ENCODE measurements at regions not wholly inside any gene's neighbourhood (a gene's known extent, or its start where the extent isn't known, plus 50 kb on each side); places are given as distances from the start of the nearest gene placed in this dataset.
A peak's percentile ranks its signal among the peaks of the same experiment; 100 is the strongest.

- TF ChIP-seq, protein P1, sequence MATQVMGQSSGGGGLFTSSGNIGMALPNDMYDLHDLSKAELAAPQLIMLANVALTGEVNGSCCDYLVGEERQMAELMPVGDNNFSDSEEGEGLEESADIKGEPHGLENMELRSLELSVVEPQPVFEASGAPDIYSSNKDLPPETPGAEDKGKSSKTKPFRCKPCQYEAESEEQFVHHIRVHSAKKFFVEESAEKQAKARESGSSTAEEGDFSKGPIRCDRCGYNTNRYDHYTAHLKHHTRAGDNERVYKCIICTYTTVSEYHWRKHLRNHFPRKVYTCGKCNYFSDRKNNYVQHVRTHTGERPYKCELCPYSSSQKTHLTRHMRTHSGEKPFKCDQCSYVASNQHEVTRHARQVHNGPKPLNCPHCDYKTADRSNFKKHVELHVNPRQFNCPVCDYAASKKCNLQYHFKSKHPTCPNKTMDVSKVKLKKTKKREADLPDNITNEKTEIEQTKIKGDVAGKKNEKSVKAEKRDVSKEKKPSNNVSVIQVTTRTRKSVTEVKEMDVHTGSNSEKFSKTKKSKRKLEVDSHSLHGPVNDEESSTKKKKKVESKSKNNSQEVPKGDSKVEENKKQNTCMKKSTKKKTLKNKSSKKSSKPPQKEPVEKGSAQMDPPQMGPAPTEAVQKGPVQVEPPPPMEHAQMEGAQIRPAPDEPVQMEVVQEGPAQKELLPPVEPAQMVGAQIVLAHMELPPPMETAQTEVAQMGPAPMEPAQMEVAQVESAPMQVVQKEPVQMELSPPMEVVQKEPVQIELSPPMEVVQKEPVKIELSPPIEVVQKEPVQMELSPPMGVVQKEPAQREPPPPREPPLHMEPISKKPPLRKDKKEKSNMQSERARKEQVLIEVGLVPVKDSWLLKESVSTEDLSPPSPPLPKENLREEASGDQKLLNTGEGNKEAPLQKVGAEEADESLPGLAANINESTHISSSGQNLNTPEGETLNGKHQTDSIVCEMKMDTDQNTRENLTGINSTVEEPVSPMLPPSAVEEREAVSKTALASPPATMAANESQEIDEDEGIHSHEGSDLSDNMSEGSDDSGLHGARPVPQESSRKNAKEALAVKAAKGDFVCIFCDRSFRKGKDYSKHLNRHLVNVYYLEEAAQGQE (IDR thresholded peaks at IDR 0.05; ENCODE audit: unreplicated experiment) = no peak
- TF ChIP-seq CREB1 (CRISPR knock-in tag; IDR thresholded peaks at IDR 0.05; ENCODE audit: low read depth) = no peak
- no peak for TF ChIP-seq NANOG (IDR thresholded peaks at IDR 0.05; ENCODE audit: borderline replicate concordance)
These were observed 301.7 kb upstream of the SPRY2 start (continued) for GRCh38 chr13:80642641-80643040.

DNA sequence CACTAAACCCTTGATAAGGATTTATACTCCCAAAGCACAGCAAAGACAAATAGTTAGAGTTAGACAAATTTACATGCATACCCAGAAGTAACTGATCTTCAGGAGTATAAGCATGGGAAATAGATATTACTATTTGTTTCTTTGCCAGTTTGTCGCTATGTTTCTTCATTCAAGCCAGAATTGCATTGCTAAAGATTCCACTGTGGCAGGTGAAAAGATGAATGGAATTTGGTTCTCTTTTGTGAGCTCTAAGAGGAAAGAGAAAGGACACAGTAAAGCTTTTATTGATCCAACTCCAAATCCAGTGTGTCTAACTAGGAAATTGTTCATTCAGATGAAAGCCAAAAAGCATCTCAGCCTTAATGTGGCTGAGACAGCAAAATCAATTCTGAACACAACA is 292.3 kb upstream of the SPRY2 start:
- peak; percentile 6 for DNase-seq (ENCODE audit: low spot score)
- Histone ChIP-seq H2AFZ (no peak overlapping the region), H3K27ac (ENCODE audit: low read depth) (no peak overlapping the region), H3K27me3 (ENCODE audit: insufficient read depth) (no peaks in the 10 kb centered on the region), H3K4me3 (no peak overlapping the region), H3K9me2 (ENCODE audit: insufficient read depth) (no peaks in the 10 kb centered on the region), H4K20me1 (replicated peaks; ENCODE audit: insufficient read depth) (no peaks in the 10 kb centered on the region), H3F3A (replicated peaks; ENCODE audit: low read depth) (no peaks in the 10 kb centered on the region), H3K79me2 (replicated peaks; ENCODE audit: insufficient read depth) (no peaks in the 10 kb centered on the region), H3K36me3 (ENCODE audit: insufficient read depth) (no peaks in the 10 kb centered on the region), H3K4me1 (ENCODE audit: insufficient read depth) (no peaks in the 10 kb centered on the region), H3K4me2 (no peak overlapping the region)
- Mint-ChIP-seq H3K36me3 (ENCODE audit: low read depth) (no peaks in the 10 kb centered on the region), H3K27me3 (ENCODE audit: insufficient read depth, low read depth, poor library complexity) (no peaks in the 10 kb centered on the region), H3K4me3 (no peak overlapping the region), H3K4me1 (no peaks in the 10 kb centered on the region; the same call in 2 of the 3 replicates), H3K9me3 (no peaks in the 10 kb centered on the region), H3K27ac (no peak overlapping the region)
- no peak for ATAC-seq
- TF ChIP-seq EZH2phosphoT487 (IDR thresholded peaks at IDR 0.05; ENCODE audit: unreplicated experiment) (no peak), ETS1 (IDR thresholded peaks at IDR 0.05) (no peak), EZH2 (IDR thresholded peaks at IDR 0.05; ENCODE audit: low read depth, unreplicated experiment) (no peak), JUNB (IDR thresholded peaks at IDR 0.05; ENCODE audit: unreplicated experiment) (no peak), STAT1 (IDR thresholded peaks at IDR 0.05; ENCODE audit: unreplicated experiment) (no peak), POLR2AphosphoS5 (IDR thresholded peaks at IDR 0.05; ENCODE audit: low read depth) (no peak), ZNF331 (CRISPR knock-in tag; IDR thresholded peaks at IDR 0.05; ENCODE audit: low read depth) (no peak)
- TF ChIP-seq, protein P1 (IDR thresholded peaks at IDR 0.05; ENCODE audit: unreplicated experiment) = no peak
- TF ChIP-seq, protein P2, sequence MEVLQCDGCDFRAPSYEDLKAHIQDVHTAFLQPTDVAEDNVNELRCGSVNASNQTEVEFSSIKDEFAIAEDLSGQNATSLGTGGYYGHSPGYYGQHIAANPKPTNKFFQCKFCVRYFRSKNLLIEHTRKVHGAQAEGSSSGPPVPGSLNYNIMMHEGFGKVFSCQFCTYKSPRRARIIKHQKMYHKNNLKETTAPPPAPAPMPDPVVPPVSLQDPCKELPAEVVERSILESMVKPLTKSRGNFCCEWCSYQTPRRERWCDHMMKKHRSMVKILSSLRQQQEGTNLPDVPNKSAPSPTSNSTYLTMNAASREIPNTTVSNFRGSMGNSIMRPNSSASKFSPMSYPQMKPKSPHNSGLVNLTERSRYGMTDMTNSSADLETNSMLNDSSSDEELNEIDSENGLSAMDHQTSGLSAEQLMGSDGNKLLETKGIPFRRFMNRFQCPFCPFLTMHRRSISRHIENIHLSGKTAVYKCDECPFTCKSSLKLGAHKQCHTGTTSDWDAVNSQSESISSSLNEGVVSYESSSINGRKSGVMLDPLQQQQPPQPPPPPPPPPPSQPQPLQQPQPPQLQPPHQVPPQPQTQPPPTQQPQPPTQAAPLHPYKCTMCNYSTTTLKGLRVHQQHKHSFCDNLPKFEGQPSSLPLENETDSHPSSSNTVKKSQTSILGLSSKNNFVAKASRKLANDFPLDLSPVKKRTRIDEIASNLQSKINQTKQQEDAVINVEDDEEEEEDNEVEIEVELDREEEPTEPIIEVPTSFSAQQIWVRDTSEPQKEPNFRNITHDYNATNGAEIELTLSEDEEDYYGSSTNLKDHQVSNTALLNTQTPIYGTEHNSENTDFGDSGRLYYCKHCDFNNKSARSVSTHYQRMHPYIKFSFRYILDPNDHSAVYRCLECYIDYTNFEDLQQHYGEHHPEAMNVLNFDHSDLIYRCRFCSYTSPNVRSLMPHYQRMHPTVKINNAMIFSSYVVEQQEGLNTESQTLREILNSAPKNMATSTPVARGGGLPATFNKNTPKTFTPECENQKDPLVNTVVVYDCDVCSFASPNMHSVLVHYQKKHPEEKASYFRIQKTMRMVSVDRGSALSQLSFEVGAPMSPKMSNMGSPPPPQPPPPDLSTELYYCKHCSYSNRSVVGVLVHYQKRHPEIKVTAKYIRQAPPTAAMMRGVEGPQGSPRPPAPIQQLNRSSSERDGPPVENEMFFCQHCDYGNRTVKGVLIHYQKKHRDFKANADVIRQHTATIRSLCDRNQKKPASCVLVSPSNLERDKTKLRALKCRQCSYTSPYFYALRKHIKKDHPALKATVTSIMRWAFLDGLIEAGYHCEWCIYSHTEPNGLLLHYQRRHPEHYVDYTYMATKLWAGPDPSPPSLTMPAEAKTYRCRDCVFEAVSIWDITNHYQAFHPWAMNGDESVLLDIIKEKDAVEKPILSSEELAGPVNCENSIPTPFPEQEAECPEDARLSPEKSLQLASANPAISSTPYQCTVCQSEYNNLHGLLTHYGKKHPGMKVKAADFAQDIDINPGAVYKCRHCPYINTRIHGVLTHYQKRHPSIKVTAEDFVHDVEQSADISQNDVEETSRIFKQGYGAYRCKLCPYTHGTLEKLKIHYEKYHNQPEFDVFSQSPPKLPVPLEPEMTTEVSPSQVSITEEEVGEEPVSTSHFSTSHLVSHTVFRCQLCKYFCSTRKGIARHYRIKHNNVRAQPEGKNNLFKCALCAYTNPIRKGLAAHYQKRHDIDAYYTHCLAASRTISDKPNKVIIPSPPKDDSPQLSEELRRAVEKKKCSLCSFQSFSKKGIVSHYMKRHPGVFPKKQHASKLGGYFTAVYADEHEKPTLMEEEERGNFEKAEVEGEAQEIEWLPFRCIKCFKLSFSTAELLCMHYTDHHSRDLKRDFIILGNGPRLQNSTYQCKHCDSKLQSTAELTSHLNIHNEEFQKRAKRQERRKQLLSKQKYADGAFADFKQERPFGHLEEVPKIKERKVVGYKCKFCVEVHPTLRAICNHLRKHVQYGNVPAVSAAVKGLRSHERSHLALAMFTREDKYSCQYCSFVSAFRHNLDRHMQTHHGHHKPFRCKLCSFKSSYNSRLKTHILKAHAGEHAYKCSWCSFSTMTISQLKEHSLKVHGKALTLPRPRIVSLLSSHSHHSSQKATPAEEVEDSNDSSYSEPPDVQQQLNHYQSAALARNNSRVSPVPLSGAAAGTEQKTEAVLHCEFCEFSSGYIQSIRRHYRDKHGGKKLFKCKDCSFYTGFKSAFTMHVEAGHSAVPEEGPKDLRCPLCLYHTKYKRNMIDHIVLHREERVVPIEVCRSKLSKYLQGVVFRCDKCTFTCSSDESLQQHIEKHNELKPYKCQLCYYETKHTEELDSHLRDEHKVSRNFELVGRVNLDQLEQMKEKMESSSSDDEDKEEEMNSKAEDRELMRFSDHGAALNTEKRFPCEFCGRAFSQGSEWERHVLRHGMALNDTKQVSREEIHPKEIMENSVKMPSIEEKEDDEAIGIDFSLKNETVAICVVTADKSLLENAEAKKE (CRISPR knock-in tag; IDR thresholded peaks at IDR 0.05) = no peak
